ENCODE measurements at regions not wholly inside any gene's neighbourhood (a gene's known extent, or its start where the extent isn't known, plus 50 kb on each side); places are given as distances from the start of the nearest gene placed in this dataset.

GRCh38 chr7:50957855-50958254 lies 175.2 kb upstream of the GRB10 start:
- TF ChIP-seq, protein P1, sequence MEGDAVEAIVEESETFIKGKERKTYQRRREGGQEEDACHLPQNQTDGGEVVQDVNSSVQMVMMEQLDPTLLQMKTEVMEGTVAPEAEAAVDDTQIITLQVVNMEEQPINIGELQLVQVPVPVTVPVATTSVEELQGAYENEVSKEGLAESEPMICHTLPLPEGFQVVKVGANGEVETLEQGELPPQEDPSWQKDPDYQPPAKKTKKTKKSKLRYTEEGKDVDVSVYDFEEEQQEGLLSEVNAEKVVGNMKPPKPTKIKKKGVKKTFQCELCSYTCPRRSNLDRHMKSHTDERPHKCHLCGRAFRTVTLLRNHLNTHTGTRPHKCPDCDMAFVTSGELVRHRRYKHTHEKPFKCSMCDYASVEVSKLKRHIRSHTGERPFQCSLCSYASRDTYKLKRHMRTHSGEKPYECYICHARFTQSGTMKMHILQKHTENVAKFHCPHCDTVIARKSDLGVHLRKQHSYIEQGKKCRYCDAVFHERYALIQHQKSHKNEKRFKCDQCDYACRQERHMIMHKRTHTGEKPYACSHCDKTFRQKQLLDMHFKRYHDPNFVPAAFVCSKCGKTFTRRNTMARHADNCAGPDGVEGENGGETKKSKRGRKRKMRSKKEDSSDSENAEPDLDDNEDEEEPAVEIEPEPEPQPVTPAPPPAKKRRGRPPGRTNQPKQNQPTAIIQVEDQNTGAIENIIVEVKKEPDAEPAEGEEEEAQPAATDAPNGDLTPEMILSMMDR (IDR thresholded peaks at IDR 0.05) = no peak
- no peak for TF ChIP-seq EP300 (IDR thresholded peaks at IDR 0.05)
- no peak for TF ChIP-seq POLR2AphosphoS5 (IDR thresholded peaks at IDR 0.05)
- no peak for TF ChIP-seq POLR2A (IDR thresholded peaks at IDR 0.05)
- 52% methylated on average over 3 of the region's 3 CpGs for WGBS
- DNase-seq (ENCODE audit: low spot score in 2 of 2) = no peak

GRCh38 chr7:50957431-50957830 lies 174.7 kb upstream of the GRB10 start:
- TF ChIP-seq EP300 (IDR thresholded peaks at IDR 0.05) = no peak
- TF ChIP-seq, protein P1 (IDR thresholded peaks at IDR 0.05) = no peak
- no peak for TF ChIP-seq POLR2A (IDR thresholded peaks at IDR 0.05)
- TF ChIP-seq POLR2AphosphoS5 (IDR thresholded peaks at IDR 0.05) = no peak

More at GRCh38 chr7:50957855-50958254, 175.2 kb upstream of the GRB10 start:
- Histone ChIP-seq H3K27ac (no peak overlapping the region), H3K36me3 (no peaks in the 10 kb centered on the region), H3K27me3 (no peaks in the 10 kb centered on the region), H3K4me3 (no peak overlapping the region), H3K9me3 (no peaks in the 10 kb centered on the region), H3K4me1 (peaks cover 6% of the 10 kb centered on the region)

DNA sequence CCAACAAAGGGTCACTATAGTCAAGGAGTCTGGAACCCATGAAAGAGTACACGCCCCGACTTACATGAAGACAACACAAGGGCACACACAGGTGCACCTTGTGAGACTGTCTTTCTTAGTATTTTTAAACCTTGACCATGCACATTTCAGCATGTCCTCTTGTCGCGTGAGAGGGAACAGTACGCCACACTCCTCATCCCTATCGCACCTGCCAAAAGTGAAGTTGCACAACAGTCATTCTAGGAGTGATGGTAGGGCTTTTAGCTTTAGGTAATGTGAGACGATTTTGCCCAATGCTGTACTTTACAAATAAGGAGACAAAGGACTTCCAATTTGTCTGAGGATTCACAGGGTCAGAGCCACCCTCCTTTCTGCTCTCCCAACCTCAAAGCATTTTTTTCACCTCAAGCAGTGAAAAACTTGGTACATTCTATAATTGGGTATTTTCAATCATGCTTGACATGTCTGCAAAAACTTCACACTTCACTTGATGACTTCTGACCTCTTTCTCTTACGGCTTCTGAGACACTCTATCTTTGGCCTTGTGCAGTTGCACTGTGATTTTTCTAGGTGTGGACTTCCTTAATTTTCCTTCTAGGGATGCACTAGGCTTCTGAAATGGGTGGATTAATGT lies 173.9 kb upstream of the GRB10 start:
- 92% methylated on average over 8 of the region's 8 CpGs for WGBS
- Histone ChIP-seq H3K27me3 (no peaks in the 10 kb centered on the region), H3K27ac (no peak overlapping the region), H3K36me3 (no peaks in the 10 kb centered on the region), H3K9me3 (no peaks in the 10 kb centered on the region), H3K4me3 (no peak overlapping the region), H3K4me1 (no peaks in the 10 kb centered on the region)
- DNase-seq (ENCODE audit: low spot score in 2 of 2) = no peak
- TF ChIP-seq POLR2A (IDR thresholded peaks at IDR 0.05) = no peak
- TF ChIP-seq, protein P1 (IDR thresholded peaks at IDR 0.05) = no peak
- TF ChIP-seq POLR2AphosphoS5 (IDR thresholded peaks at IDR 0.05) = no peak
- no peak for TF ChIP-seq EP300 (IDR thresholded peaks at IDR 0.05)

More at GRCh38 chr7:50957431-50957830, 174.7 kb upstream of the GRB10 start:
- WGBS = 69% methylated on average over 6 of the region's 6 CpGs
- Histone ChIP-seq H3K4me3 (no peak overlapping the region), H3K27ac (no peak overlapping the region), H3K9me3 (no peaks in the 10 kb centered on the region), H3K27me3 (no peaks in the 10 kb centered on the region), H3K36me3 (no peaks in the 10 kb centered on the region), H3K4me1 (peaks cover 2% of the 10 kb centered on the region)
- DNase-seq (ENCODE audit: low spot score in 2 of 2) = no peak

GRCh38 chr7:50954716-50955115 lies 172.0 kb upstream of the GRB10 start:
- no peak overlapping the region for H3K27ac ChIP-seq
- H3K9me3 ChIP-seq = no peaks in the 10 kb centered on the region
- no peaks in the 10 kb centered on the region for H3K4me1 ChIP-seq
- H3K4me3 ChIP-seq = no peak overlapping the region
- 95% methylated on average over 5 of the region's 5 CpGs for WGBS
- DNase-seq (ENCODE audit: low spot score in 2 of 2) = no peak
- no peaks in the 10 kb centered on the region for H3K27me3 ChIP-seq
- H3K36me3 ChIP-seq = no peaks in the 10 kb centered on the region
- TF ChIP-seq POLR2A (IDR thresholded peaks at IDR 0.05) (no peak), EP300 (IDR thresholded peaks at IDR 0.05) (no peak), POLR2AphosphoS5 (IDR thresholded peaks at IDR 0.05) (no peak)
- TF ChIP-seq, protein P1 (IDR thresholded peaks at IDR 0.05) = no peak

DNA sequence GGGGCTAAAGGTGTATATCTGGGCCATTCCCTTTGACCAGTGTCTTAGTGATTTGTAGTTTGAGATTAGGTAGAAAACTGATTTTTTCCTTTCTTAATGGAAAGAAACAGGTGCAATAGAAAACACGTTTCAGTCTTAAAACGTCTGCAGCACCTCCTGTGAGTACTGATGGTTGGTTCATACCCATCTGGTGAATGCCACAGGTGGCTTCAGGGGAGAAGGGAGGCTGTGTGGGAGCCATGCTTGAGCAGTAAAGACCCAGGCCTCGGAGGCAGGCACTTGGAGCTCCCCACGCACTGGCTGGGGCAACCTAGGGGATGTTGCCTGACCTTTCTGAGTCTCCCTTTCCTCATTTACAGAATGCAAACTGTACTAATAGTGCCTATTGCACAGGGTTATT lies 171.5 kb upstream of the GRB10 start:
- Histone ChIP-seq H3K9me3 (peaks cover 4% of the 10 kb centered on the region), H3K4me1 (no peaks in the 10 kb centered on the region), H3K27ac (no peak overlapping the region), H3K4me3 (no peak overlapping the region), H3K36me3 (no peaks in the 10 kb centered on the region), H3K27me3 (no peaks in the 10 kb centered on the region)
- no peak for TF ChIP-seq EP300 (IDR thresholded peaks at IDR 0.05)
- no peak for TF ChIP-seq POLR2A (IDR thresholded peaks at IDR 0.05)
- TF ChIP-seq, protein P1 (IDR thresholded peaks at IDR 0.05) = no peak
- TF ChIP-seq POLR2AphosphoS5 (IDR thresholded peaks at IDR 0.05) = no peak
- 82% methylated on average over 4 of the region's 4 CpGs for WGBS
- DNase-seq (ENCODE audit: low spot score in 2 of 2) = no peak
